ENCODE measurements at regions not wholly inside any gene's neighbourhood (a gene's known extent, or its start where the extent isn't known, plus 50 kb on each side); places are given as distances from the start of the nearest gene placed in this dataset.
A peak's percentile ranks its signal among the peaks of the same experiment; 100 is the strongest.

- no peak for DNase-seq (ENCODE audit: low read depth in 2 of 2)
Measured at GRCh38 chr12:111110556-111110955, 190.2 kb upstream of the MYL2 start.

DNA sequence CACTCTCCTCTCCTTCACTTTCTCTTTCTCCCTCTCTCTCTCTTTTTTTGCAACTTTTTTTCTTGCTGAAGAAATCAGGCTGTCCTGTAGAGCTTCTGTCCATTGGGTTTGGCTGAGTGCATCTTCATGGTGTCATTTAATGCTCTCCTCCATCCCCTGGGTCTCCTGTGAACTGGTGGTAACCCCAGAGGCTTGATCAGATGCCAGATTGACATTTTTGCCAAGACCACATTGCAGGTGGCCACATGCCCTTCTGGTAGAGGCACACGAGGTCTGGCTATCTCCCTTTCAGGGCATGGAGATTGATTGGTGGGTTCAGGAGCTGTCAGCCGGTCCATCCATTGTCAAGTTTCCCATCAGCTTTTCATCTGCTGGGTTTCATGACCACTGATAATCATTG, 188.3 kb upstream of the MYL2 start:
- no peak for DNase-seq (ENCODE audit: low read depth in 2 of 2)

DNA sequence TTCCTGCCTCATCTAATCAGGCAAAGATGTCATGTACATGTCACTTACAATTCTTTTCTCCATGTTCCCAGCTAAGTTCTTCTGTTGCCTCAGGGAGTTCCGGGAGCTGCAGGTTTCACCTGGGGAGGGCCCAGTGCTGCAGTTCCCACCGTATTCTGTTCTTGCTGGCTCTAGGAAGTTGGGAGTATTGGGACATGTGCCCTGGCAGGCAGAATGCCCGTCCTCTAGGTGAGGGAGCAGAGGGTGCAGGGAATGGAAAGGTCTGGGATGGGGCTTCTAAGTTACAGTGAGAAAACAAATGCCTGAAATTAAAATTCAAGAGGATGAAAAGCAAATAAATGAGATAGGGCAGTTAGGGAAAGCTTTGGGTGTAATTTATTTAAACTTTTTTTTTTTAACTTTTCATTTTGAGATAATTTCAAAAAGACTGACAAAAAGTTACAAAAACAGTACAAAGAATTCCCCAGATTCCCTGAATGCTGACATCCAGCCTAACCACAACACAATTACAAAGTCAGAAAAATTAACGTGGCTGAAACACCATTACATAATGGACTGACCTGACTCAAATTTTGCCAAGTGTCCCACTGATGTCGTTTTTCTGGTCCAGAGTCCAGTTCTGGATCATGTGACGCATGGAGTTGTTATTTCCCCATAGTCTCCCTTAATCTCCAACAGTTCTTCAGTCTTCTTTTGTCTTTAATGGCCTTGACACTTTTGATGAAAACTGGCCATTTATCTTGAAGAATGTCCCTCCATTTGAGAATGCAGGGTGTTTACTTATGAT, 187.2 kb upstream of the MYL2 start:
- no peak for DNase-seq (ENCODE audit: low read depth in 2 of 2)

DNA sequence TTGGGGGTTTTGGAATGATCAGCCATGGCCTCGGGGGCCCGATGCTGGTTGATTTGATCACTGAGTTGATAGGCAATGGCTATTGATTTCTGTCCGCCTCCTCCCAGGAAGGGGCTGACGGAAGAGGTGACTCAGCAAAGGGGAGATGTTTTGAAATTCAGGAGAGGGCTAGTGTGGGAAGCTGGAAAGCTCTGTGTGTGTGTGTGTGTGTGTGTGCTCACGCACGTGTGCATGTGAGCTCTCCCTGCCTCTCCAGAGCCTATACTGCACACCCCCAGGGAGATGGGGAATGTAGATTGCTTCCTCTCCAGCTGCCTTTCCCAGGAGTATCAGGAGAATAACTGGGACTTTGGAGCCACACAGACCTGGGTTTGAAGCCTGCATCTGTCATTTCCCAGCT, 184.9 kb upstream of the MYL2 start:
- DNase-seq (ENCODE audit: low read depth in 2 of 2) = no peak

DNA sequence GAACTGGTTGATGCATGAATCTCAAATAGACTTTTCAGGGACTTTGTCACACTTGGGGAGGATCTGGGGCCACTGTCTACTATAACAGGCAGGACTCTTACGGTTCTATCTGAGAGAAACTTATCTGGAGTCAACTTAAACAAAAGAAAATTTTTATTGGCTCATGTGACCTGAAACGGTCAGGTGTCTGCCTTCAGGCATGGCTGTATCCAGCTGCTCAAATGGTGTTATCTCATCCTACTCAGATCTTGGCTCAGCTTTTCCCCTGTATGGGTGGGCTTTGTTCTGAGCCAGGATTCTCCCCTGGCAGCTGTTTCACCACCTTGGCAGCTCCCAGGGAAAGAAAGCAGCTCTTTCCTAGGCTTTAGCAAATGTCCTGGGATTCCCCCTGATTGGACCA, 183.2 kb upstream of the MYL2 start:
- DNase-seq (ENCODE audit: low read depth in 2 of 2) = no peak

DNA sequence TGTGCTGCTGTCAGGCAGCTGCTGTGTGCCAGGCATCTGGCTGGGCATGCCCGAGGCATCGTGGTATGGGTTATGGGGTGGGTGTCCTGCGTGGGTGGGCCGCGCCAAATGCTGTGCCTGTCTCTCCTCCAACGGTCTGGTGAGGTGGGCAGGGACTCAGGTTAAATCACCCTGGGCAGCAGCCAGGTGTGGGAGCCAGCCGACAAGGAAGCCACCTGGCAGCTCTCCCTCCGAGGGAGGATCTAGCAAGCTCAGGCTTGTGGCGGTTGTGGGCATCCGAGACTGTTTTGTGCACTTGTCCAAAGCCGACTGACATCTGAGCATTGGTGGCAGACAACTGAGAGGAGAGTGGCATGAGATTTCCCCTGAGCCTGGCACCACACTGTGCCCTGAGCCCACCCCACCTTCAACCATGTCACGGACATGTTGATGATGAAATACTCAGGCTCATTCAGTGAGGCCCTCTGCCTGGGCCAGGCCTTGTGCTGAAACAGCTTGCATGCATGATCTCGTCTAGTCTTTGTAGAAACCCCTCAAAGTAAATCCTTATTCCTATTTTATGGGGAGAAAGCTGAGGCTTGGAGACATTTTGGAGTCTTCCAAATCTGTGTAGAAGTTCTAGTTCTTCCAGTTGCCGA, 181.8 kb upstream of the MYL2 start:
- no peak for DNase-seq (ENCODE audit: low read depth in 2 of 2)

DNA sequence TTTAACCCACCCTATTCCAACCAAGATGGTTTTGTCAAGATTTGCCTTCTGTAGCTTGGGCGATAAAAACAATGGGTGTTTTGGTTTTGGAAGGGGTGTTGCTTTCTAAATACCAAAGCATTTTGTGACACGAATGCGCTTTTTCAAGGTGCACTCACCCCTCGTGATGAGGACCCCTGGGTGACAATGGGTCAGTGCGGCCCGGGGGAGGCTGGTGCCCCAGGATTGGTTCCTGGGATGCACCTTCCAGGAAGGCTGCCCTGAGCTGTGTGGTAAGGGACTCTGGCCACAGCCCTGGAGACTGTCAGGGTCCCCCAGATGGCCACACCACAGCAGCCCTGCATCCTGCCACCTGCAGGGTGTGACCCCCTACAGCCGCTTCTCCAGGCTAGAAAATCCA, 180.6 kb upstream of the MYL2 start:
- no peak for DNase-seq (ENCODE audit: low read depth in 2 of 2)

- no peak for DNase-seq (ENCODE audit: low read depth in 2 of 2)
Measured at GRCh38 chr12:111100554-111100953, 180.2 kb upstream of the MYL2 start.

DNA sequence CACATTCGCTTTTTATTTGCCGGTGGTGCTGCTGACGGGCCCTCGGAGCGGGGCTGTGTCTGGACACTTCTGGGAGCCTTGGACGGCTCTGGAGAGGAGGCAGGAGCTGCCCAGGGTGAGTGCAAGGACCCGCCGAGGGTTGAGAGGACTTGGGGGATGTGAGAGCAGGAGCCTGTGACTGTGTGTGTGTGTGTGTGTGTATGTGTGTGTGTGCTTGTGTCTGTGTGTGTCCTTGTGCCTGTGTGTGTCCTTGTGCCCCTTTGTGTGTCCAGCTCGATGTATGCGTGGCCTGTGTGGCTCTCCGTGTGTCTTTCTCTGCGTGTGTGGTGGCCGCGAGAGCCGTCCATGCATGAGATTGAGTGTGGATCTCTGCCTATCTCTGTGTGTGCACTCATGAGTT, 179.6 kb upstream of the MYL2 start:
- no peak for DNase-seq (ENCODE audit: low read depth in 2 of 2)

- DNase-seq (ENCODE audit: low read depth in 2 of 2) = no peak
Measured at GRCh38 chr12:111099186-111099585, 178.8 kb upstream of the MYL2 start.

GRCh38 chr12:111094157-111095010, 174.0 kb upstream of the MYL2 start:
- DNase-seq (ENCODE audit: low read depth in 2 of 2) = no peak

- DNase-seq (ENCODE audit: low read depth in 2 of 2) = peak in 1 of 2 donors; percentile 4
Measured at GRCh38 chr12:111093428-111094142, 173.2 kb upstream of the MYL2 start.

GRCh38 chr12:111091051-111091450, 170.7 kb upstream of the MYL2 start:
- no peak for DNase-seq (ENCODE audit: low read depth in 2 of 2)

- DNase-seq (ENCODE audit: low read depth in 2 of 2) = no peak
Measured at GRCh38 chr12:111089616-111090015, 169.2 kb upstream of the MYL2 start.

DNA sequence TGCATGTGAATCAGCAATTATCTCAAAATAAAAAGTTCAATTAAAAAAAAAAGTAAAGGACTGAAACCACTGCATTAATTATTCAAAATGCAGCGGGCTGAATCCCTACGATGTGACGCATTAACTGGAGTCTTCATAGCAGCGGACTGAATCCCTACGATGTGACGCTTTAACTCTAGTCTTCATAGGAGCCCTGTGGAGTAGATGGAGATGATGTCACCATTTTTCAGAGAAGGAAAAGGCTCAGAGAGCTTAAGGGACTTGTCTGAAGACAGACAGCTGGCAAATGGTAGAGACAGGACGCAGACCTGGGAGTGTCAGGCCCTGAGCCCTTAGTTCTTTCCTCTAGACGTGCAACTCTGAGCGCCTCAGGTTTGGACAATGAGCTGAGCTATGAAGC, 168.0 kb upstream of the MYL2 start:
- DNase-seq (ENCODE audit: low read depth in 2 of 2) = no peak

DNA sequence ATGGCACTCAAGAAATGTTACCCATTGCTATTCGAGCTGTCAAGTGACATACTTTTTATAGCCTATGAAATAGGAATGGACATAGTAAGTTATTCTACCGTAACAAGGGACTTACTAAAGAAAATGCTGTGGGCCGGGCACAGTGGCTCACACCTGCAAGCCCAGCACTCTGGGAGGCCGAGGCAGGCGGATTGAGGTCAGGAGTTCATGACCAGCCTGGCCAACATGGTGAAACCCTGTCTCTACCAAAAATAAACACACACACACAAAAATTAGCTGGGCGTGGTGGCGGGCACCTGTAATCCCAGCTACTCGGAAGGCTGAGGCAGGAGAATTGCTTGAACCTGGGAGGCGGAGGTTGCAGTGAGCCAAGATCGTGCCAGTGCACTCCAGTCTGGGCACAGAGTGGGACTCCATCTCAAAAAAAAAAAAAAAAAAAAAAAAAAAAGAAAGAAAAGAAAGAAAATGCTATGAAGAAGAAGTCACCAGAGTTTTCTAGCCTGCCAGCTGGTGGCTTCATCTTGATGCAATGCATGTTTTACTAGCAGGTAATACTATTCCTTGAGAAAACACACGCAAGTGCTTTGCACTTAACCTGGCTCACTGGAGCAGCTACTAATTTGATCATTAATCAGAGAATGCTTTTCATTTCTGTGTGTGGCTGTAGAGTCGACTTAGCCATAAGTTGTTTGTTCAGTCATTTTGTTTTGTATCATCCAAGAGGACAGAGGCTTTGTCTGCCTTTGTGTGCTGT, 166.7 kb upstream of the MYL2 start:
- no peak for DNase-seq (ENCODE audit: low read depth in 2 of 2)

DNA sequence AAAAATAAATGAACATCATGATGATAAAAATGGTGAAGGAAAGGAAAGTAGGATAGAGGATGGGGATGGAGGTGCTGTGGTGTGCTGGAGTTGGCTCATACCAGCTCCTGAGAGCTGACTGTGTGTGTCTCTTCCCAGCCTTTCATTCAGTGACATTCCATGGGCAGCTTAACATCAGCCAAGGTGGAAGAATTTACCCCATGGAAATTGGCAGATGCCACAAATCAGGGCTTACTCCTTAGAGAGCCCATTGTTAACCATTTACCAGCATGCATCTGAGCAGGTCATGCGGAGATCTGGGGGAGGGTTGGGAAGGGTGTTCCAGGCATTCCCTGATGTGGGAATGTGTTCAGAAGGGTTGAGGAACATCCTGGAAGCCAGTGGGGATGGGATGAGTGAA, 164.7 kb upstream of the MYL2 start:
- DNase-seq (ENCODE audit: low read depth in 2 of 2) = no peak

DNA sequence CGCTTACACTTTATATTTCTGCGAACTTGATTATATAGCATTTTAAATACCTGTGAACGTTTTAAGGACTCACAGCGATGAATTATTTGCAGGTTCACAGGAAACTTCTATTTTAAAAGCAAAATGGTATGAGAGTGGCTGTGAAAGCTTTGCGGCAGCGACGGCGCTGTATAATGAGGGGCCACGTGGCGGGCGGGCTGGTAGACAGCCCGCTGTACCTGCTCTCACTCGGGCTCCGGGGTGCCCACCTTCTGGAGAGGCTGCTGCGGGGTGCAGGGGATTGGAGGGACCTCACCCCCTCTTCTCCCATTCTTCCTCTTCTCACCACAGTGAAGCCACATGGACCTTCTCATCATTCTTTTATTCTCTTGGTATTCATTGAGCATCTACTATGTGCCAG, 164.2 kb upstream of the MYL2 start:
- DNase-seq (ENCODE audit: low read depth in 2 of 2) = no peak

DNA sequence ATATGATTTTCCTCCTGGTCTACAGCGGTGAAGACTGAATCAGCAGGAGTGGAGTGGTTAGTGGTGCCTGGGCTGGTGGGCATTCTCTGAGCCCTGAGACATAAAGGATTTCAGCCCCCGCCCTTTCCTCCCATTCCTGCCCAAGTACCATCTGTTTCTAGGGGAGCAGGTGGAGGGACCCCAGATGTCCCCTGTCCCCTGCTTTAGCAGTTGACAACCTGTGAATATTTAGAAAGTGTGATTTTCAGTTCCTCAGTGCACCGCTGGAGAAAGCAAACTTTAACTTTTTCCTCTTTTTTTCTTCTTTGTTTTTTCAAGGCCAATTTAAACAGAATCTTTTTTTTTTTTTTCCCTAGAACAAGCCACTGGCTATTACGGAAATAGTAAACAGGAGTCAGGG, 163.8 kb upstream of the MYL2 start:
- DNase-seq (ENCODE audit: low read depth in 2 of 2) = no peak

- no peak for DNase-seq (ENCODE audit: low read depth in 2 of 2)
Measured at GRCh38 chr12:111081600-111081999, 161.2 kb upstream of the MYL2 start.

- DNase-seq (ENCODE audit: low read depth in 2 of 2) = no peak
Measured at GRCh38 chr12:111078731-111079130, 158.4 kb upstream of the MYL2 start.

Data from stimulated activated CD8-positive, alpha-beta memory T cell treated with anti-CD3 and anti-CD28 coated beads, Interleukin-15, amount 100 ng/mL, for 48 hours (primary cell).